Endothelial cell of umbilical vein (primary cell): ENCODE measurements at regions not wholly inside any gene's neighbourhood (a gene's known extent, or its start where the extent isn't known, plus 50 kb on each side); places are given as distances from the start of the nearest gene placed in this dataset.

Experiments
- BruUV-seq: library from RNA; stranded (reverse); fragments of 400-500 nt; replicated peaks from 2 replicates; lab custom pipeline; 2021; lab: Mats Ljungman, UMichigan
- CTCF ChIA-PET: fragments of 300-600, 350-600 bp; sonication (Branson Sonifier 250); formaldehyde crosslinking; loops from one replicate; lab custom pipeline; 2021; ENCODE audit warnings: antibody characterized with exemption, inconsistent platforms; lab: Charles Lee
- POLR2A ChIA-PET: fragments of 300-600, 350-600 bp; sonication (Branson Sonifier 250); formaldehyde crosslinking; loops from one replicate; lab custom pipeline; 2021; ENCODE audit warnings: antibody characterized with exemption, inconsistent platforms; lab: Charles Lee
- DNase-seq: peaks from one replicate; pipeline ENCODE4 v3.0.0-alpha.2; 2011; ENCODE audit warnings: low read depth, low spot score
- FAIRE-seq: peaks from 2 replicates; lab custom pipeline; 2011; peaks lifted over from hg19 to GRCh38; lab: Jason Lieb, UNC
- H2AFZ ChIP-seq: 2 replicates; pipeline ENCODE4 v1.6.0; 2012; ENCODE audit warnings: low read depth, low read length, control low read depth, inconsistent platforms
- H3K27ac ChIP-seq: 2 replicates; pipeline ENCODE4 v1.5.1; 2011; ENCODE audit warnings: low read depth, mild to moderate bottlenecking, control low read depth, low read length, moderate library complexity; ENCODE audit not compliant: insufficient read depth
- H3K27me3 ChIP-seq, 2 experiments: 2 replicates each; pipeline versions ENCODE4 v1.6.0 to v1.6.1; 2011; ENCODE audit warnings: low read length in 2 of 2, mixed read lengths in 1 of 2; ENCODE audit not compliant: control insufficient read depth in 2 of 2, insufficient read depth in 2 of 2
- H3K36me3 ChIP-seq, 2 experiments: 2 replicates in 1 of 2; 3 replicates in 1 of 2; pipeline ENCODE4 v1.5.1; 2011; ENCODE audit warnings: low read length in 2 of 2, mild to moderate bottlenecking in 1 of 2, moderate library complexity in 1 of 2; ENCODE audit not compliant: control insufficient read depth in 2 of 2, insufficient read depth in 2 of 2; ENCODE audit errors: extremely low read depth in 1 of 2
- H3K4me1 ChIP-seq: 3 replicates; pipeline ENCODE4 v1.5.1; 2011; ENCODE audit warnings: mild to moderate bottlenecking, low read length; ENCODE audit not compliant: control insufficient read depth, insufficient read depth; ENCODE audit errors: extremely low read depth
- H3K4me2 ChIP-seq: 2 replicates; pipeline ENCODE4 v1.6.1; 2011; ENCODE audit warnings: low read length, control low read depth, mixed read lengths; ENCODE audit not compliant: insufficient read depth
- H3K4me3 ChIP-seq, 3 experiments: fragments of 200-600 bp in 1 of 3; sonication (generic), shearing (Covaris generic) in 1 of 3; replicated peaks in 1 of 3; 2 replicates each; pipeline ENCODE4 v1.5.1; 2011 to 2016; ENCODE audit warnings: control low read depth in 3 of 3, low read length in 3 of 3, mild to moderate bottlenecking in 2 of 3, inconsistent platforms in 1 of 3, low read depth in 1 of 3, moderate library complexity in 1 of 3; ENCODE audit not compliant: insufficient read depth in 1 of 3
- H3K79me2 ChIP-seq: 2 replicates; pipeline ENCODE4 v1.6.0; 2012; ENCODE audit warnings: low read length, inconsistent platforms; ENCODE audit not compliant: control insufficient read depth, insufficient read depth
- H3K9ac ChIP-seq: replicated peaks from 2 replicates; pipeline ENCODE3; 2011; ENCODE audit warnings: low read length, control low read depth; ENCODE audit not compliant: insufficient read depth; ENCODE audit errors: extremely low read depth
- H3K9me1 ChIP-seq: replicated peaks from 3 replicates; pipeline ENCODE4 v1.6.0; 2011; ENCODE audit warnings: mild to moderate bottlenecking, low read length; ENCODE audit not compliant: control insufficient read depth, insufficient read depth; ENCODE audit errors: extremely low read depth
- H3K9me3 ChIP-seq: replicated peaks from 2 replicates; pipeline ENCODE4 v1.5.1; 2012; ENCODE audit warnings: low read length, inconsistent platforms; ENCODE audit not compliant: control insufficient read depth, insufficient read depth
- H4K20me1 ChIP-seq: replicated peaks from 2 replicates; pipeline ENCODE3; 2011; ENCODE audit warnings: mild to moderate bottlenecking, low read length; ENCODE audit not compliant: control insufficient read depth, insufficient read depth; ENCODE audit errors: extremely low read depth
- EZH2 ChIP-seq: IDR thresholded peaks from 2 replicates; pipeline ENCODE4 v1.6.1; 2012; ENCODE audit warnings: borderline replicate concordance, low read depth, mild to moderate bottlenecking, moderate library complexity, low read length, inconsistent platforms; ENCODE audit not compliant: severe bottlenecking
- FOS ChIP-seq: IDR thresholded peaks from 2 replicates; pipeline ENCODE4 v1.6.1; 2011; ENCODE audit warnings: mild to moderate bottlenecking, low read length, moderate library complexity, borderline replicate concordance; ENCODE audit not compliant: insufficient read depth
- GATA2 ChIP-seq: IDR thresholded peaks from 2 replicates; pipeline ENCODE4 v1.7.0; 2011; ENCODE audit warnings: low read depth, mild to moderate bottlenecking, moderate library complexity, mixed read lengths, low read length; ENCODE audit not compliant: insufficient read length, insufficient read depth
- JUN ChIP-seq: IDR thresholded peaks from 2 replicates; pipeline ENCODE4 v1.6.1; 2011; ENCODE audit warnings: borderline replicate concordance, low read depth; ENCODE audit not compliant: insufficient read length, insufficient read depth
- MYC ChIP-seq: IDR thresholded peaks from one replicate; pipeline ENCODE4 v1.6.1; 2011; ENCODE audit warnings: mild to moderate bottlenecking, low read depth, low read length
- POLR2A ChIP-seq: IDR thresholded peaks from 2 replicates; pipeline ENCODE4 v1.6.1; 2012; ENCODE audit warnings: low read depth, mild to moderate bottlenecking, control low read depth, low read length
- POLR2AphosphoS5 ChIP-seq: IDR thresholded peaks from 2 replicates; pipeline ENCODE4 v1.6.1; 2012; ENCODE audit warnings: low read depth, mild to moderate bottlenecking, control low read depth, low read length, moderate library complexity; ENCODE audit not compliant: insufficient read depth
- dilution Hi-C: fragments of 300-500 bp; cut with MboI; formaldehyde crosslinking; loops from one replicate; pipeline ENCODE4 v1.15.0; 2019; ENCODE audit warnings: low sequenced_read_pairs; ENCODE audit not compliant: extremely low pct_ligation_motif_present
- intact Hi-C: fragments of 100-400 bp; cut with micrococcal nuclease; formaldehyde crosslinking; loops from one replicate; pipeline ENCODE4 v1.10.0; 2022
- TF ChIP-seq, protein P1 (sequence below): IDR thresholded peaks from 2 replicates; pipeline ENCODE4 v1.6.1; 2011; ENCODE audit not compliant: insufficient read depth, insufficient read length

DNA sequence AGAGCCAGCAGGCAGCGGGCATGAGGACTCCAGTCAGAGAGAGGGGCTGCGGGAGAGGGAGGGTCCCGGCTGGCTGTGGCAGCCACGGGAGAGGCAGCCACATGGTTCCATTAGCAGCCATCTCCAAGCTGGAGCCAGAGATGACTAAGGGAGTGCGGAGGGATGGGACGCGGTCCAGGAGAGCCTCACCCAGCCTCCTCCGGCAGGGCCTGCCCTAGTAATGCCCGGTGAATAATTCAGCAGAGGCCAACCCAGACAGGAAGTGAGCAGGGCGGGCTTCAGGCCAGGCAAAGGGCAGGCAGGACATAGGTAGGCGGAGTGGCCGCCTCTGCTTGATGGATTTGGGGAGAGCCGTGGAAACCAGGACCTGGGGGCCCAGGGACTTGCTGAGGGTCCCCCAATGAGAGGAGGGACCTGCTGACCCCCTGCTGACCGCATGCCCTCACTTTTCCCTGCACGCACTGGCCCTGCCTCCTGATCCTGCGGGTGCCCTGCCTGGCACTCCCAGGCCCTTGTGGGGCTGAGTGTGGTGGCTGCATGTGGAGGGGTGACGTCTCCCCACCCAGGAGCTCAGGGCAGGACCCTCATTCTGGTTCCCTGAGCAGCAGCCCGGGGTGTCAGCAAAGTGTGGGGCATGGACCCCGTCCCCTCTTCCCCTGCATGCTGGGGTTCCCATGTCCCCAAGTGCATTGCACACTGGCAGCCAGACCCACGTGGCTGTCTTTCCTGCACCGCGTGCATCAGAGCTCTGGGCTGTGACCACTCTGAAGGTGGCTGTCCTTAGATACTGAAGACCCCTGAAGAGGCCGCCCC lies 51.8 kb upstream of the SLCO4A1 start:
- intact Hi-C loops, result loop anchor here (1.0 kb wide), 1 partner anchor 13 kb away; no protein-coding TSS in a partner anchor
- Histone ChIP-seq H3K27ac (no peak overlapping the region), H3K4me3 (no peak overlapping the region), H3K9me3 (no peaks in the 10 kb centered on the region), H3K4me2 (no peak overlapping the region), H3K79me2 (no peaks in the 10 kb centered on the region), H2AFZ (peak overlapping the region; percentile 14), H3K9me1 (no peaks in the 10 kb centered on the region), H3K27me3 (no peaks in the 10 kb centered on the region), H3K4me1 (peaks cover 17% of the 10 kb centered on the region), H4K20me1 (no peaks in the 10 kb centered on the region), H3K9ac (no peak overlapping the region), H3K36me3 (no peaks in the 10 kb centered on the region)
- POLR2A ChIA-PET, result no interaction called here
- CTCF ChIA-PET, result interaction anchor here (2.9 to 3.4 kb wide), 2 partner anchors 14 to 27 kb away, joined by 14 to 19 read pairs; no protein-coding TSS in a partner anchor
- peak; percentile 71 for DNase-seq
- dilution Hi-C loops, result no loop called here
- peak; percentile 93 for FAIRE-seq
- BruUV-seq, result no TSS peak
- TF ChIP-seq POLR2AphosphoS5 (peak; percentile 22), GATA2 (no peak), FOS (peak; percentile 43)
- TF ChIP-seq, protein P1, sequence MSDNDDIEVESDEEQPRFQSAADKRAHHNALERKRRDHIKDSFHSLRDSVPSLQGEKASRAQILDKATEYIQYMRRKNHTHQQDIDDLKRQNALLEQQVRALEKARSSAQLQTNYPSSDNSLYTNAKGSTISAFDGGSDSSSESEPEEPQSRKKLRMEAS, result no peak

DNA sequence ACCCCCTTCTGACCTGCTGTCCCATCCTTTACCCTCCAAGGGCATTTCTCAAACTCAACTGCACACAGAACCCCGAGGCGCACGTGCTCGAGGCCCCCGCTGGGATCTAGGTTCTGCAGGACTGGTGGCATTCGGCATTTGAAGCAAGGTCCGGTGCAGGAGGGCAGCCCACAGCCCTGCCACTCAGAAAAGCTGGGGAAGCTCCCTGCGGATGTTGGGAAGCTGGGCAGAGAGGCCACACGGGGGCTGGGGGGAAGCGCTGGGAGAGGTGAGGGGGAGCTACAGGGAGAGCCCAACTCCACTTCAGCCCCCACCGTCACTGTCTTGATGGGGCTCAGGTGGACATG lies 51.2 kb upstream of the SLCO4A1 start:
- FAIRE-seq (no peak), DNase-seq (no peak)
- CTCF ChIA-PET, result no interaction called here
- Histone ChIP-seq H3K9me1 (no peaks in the 10 kb centered on the region), H3K4me1 (peaks cover 17% of the 10 kb centered on the region), H3K27me3 (no peaks in the 10 kb centered on the region), H3K36me3 (no peaks in the 10 kb centered on the region), H3K9ac (no peak overlapping the region), H3K27ac (no peak overlapping the region), H3K4me3 (no peak overlapping the region), H2AFZ (no peak overlapping the region), H3K4me2 (no peak overlapping the region), H4K20me1 (no peaks in the 10 kb centered on the region), H3K79me2 (no peaks in the 10 kb centered on the region), H3K9me3 (no peaks in the 10 kb centered on the region)
- intact Hi-C loops (no loop called here), dilution Hi-C loops (no loop called here)
- POLR2A ChIA-PET, result no interaction called here
- no peak for TF ChIP-seq FOS
- no peak for TF ChIP-seq JUN
- no peak for TF ChIP-seq MYC
- TF ChIP-seq, protein P1, result no peak
- TF ChIP-seq POLR2A, result no peak
- TF ChIP-seq EZH2, result no peak
- no TSS peak for BruUV-seq
